GM19035 (cell line): ENCODE measurements at regions not wholly inside any gene's neighbourhood (a gene's known extent, or its start where the extent isn't known, plus 50 kb on each side); places are given as distances from the start of the nearest gene placed in this dataset.

Experiments used
- ATAC-seq: cut with Tn5 transposase; IDR thresholded peaks from one replicate; pipeline ENCODE4 v1.9.1; 2021; ENCODE audit not compliant: unreplicated experiment

DNA sequence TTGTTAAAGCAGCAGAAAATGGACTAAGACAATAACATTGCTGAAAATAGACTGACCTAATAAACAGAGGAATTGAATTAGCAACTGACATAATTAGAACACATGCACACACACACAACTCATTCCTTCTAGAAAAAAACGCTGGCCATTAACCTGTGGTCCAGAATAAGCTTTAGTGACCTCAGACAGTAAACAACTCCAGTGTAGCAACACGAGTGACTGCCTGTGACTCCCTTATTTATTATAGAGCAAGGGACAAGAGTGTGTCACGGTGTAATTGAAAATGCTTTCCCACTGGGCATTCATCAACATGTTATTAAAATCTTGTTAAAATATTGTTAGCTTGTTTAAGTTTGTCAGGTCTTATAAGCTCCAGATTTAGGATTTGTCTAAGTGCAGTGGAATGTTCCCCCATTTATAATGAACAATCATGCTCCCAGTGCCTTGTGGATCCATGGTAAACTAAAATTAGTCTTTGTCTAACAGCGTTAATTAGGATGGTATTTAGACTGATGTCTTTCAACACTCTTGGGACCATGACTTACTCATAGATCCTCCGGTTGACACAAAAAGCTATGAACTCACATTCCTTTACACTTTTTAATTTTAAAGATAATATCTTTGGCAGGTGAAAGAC is 111.7 kb upstream of the IRS2 start:
- no peak for ATAC-seq

DNA sequence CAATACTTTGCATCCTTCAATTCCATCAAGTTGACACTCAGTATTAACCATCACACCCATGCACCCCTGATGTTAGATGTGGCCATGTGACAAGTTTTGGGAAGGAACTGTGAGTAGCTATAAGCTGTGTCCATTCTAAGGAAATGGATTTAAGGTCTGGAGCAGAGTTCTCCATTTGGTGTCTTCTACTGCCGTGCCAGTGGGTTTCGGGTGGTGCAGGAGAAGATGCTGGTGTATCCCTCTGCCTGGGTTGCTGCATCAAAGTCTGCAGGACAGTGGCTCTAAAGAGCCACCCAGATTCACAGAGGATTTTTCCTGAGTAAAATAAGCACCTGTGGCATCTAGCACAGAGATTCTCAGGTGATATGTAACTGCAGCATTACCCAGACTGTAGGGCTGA is 105.7 kb upstream of the IRS2 start:
- no peak for ATAC-seq

GRCh38 chr13:109885235-109885634 is 98.9 kb upstream of the IRS2 start:
- ATAC-seq, result no peak

- no peak for ATAC-seq
Observed at GRCh38 chr13:109884462-109884861, 98.1 kb upstream of the IRS2 start.

- ATAC-seq, result no peak
Observed at GRCh38 chr13:109883181-109884180, 97.1 kb upstream of the IRS2 start.

DNA sequence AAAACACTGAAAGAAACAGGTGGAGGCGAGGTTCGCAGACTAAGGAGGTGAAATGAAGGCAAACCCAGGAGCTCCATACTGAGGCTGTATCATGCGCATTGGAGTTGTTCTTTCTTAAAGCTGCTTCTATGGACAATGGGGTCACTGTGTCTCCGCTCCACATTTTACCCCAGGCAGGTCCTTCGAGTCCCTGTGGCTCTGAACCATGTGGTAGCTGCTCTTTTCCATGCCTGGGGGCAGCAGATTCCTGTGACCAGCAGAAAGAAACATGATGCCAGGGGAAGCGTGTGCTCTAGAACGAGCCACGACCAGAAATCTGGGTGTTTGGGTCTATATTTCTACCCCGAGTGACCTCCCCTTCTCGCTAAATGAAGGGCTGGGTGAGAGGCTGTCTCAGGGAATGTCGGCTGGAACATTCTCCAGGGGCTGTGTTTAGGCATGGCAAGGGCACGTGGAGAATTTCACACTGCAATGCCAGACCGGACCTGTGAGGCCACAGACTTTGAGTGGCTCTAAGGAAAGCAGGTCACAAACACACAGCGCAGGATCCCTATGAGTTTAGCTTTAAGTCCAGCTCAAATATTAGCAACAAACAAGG is 95.7 kb upstream of the IRS2 start:
- ATAC-seq, result no peak

GRCh38 chr13:109881347-109881725 is 95.0 kb upstream of the IRS2 start:
- ATAC-seq, result no peak

- ATAC-seq, result no peak
Observed at GRCh38 chr13:109880371-109881346, 94.3 kb upstream of the IRS2 start.

GRCh38 chr13:109879338-109879737 is 93.0 kb upstream of the IRS2 start:
- no peak for ATAC-seq

- ATAC-seq, result no peak
Observed at GRCh38 chr13:109877809-109878208, 91.4 kb upstream of the IRS2 start.

- ATAC-seq, result no peak
Observed at GRCh38 chr13:109875746-109876145, 89.4 kb upstream of the IRS2 start.

GRCh38 chr13:109874484-109875454 is 88.4 kb upstream of the IRS2 start:
- no peak for ATAC-seq

GRCh38 chr13:109873351-109874123 is 87.2 kb upstream of the IRS2 start:
- ATAC-seq, result no peak

DNA sequence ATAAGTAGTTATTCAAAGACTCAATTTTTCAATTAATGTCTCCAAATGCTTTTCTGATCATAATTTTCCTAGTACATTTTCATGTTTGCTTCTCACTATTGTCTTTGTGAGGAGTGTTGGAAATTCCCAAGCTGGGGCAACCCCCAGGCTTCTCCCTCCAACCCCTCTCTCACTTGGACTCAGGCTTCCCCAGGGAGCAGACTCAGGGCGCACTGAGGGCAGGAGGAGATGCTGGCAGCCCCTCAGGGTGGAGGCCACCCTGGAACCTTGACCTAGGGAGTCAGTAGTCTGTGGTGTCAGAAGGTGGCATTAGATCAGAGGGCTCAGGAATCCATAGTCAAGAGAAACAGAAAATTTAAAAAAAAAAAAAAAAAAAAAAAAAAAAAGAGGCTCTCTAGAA is 86.5 kb upstream of the IRS2 start:
- ATAC-seq, result no peak

DNA sequence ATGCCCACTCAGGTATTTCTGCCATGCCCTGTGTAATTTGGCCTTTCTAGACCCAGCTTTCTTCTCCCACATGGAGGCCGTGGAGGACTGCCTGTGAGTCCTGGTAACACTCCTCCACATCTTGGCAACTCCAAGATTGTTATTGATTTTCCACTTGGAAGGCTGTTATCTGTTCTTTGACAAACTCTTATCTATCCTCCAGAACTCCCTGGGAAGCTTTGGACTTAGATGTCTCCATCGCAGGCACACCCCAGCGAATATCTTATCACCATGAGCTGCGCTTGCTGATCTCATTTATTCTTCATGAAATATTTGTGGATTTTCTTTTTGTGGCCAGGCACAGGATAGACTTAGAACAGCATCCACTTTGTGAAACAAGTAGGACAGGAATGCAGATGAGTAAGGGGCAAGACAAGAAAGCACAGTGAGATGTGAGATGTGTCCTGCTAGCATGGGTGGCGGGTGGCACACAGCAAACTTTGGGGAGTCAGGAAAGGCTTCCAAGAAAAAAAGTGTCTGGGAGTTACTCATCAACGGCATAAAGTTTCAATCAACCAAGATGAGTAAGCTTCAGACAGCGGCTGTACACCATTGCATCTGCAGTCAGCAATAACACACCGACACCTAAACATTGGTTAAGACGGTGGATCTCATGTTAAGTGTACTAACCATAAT is 84.5 kb upstream of the IRS2 start:
- ATAC-seq, result no peak

DNA sequence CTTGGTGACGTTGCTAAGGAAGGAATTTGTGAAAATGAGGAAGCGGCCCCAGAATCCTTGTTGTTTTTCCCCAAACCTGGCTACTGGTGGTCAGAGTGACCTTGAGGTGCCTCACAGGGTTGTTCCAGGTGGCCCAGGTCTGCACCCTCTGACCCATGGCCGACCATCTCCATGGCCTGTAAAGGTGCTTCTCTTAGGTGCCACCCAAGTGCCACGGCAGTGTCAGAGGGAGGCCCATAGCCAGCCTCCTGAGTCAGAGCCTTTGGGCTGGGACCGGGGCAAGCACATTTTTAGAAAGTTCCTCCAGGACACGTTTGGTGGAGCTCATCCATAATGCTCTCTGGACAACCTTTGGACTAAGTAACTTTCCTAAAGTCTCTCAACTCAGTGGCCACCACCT is 83.9 kb upstream of the IRS2 start:
- ATAC-seq, result no peak

DNA sequence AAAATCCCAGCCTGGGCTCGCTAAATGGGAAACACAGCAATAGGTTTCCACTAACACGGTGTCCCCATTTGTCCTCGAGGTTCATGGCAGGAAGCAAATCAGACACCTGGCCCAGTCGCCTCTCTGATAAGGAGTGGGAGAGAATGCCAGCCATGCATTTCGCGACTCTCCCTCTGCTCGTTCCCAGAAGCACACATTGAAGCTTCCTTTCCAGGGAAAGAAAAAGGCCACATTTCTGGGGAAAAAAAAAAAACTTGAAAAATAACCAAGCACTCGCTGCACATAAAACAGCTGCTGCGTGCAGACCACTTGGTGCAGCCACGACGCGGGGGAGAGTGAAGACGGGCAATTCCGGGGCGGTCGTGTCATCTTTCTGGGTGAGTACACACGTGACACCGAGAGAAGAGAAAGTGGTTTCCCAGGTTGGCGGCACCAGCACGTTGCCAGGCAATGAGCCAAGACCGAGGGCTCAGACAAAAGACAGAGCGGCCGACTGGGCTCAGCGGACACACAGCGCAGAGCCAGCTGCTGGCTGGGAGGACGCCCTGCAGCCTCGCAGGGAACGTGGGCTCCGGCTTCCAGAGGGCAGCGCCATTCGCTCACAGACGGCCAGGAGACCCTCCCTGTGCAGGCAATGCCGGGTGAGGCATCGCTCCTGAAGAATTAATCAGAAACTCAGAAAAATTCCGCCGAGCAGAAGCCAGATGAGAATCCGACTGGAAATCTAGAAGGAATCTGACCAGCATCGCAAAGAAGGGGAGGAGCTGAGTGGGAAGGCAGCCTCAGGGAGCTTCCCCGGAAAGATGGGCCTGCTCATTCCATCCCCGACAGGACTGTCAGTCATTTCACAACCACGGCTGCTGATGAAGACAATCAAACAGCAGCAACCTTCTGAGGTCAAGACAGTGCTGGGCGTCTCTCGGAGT is 83.2 kb upstream of the IRS2 start:
- ATAC-seq, result no peak
